Adrenal gland (tissue), 9 donors: ENCODE measurements at regions not wholly inside any gene's neighbourhood (a gene's known extent, or its start where the extent isn't known, plus 50 kb on each side); places are given as distances from the start of the nearest gene placed in this dataset.

Experiments
- DNase-seq, 7 donors: peaks; one replicate each; pipeline ENCODE4 v3.0.0-alpha.2; 2019 to 2020
- H3K27ac ChIP-seq, 5 donors: fragments of 200-600 bp; sonication (generic) in 4 of 5; 1 replicate in 3 of 5; 2 replicates in 2 of 5; pipeline versions ENCODE4 v1.5.1 to v1.8.0; 2016 to 2020; ENCODE audit warnings: mild to moderate bottlenecking in 1 of 5
- H3K27me3 ChIP-seq: fragments of 200-600 bp; 2 replicates; pipeline ENCODE4 v1.8.0; 2021
- H3K36me3 ChIP-seq, 2 donors: fragments of 200-600 bp; replicated peaks in 1 of 2; 1 replicate in 1 of 2; 2 replicates in 1 of 2; pipeline versions ENCODE4 v1.5.1 to v1.8.0; 2018 to 2022
- H3K4me1 ChIP-seq, 2 donors: fragments of 200-600 bp; replicated peaks in 1 of 2; 1 replicate in 1 of 2; 2 replicates in 1 of 2; pipeline versions ENCODE4 v1.5.1 to v1.8.0; 2018 to 2021
- H3K4me3 ChIP-seq, 4 donors: fragments of 200-600 bp; sonication (generic) in 3 of 4; one replicate each; pipeline ENCODE4 v1.5.1; 2016 to 2018
- H3K9me3 ChIP-seq, 3 donors: fragments of 200-600 bp; sonication (generic) in 1 of 3; replicated peaks in 1 of 3; 1 replicate in 2 of 3; 2 replicates in 1 of 3; pipeline versions ENCODE4 v1.5.1 to v1.8.0; 2016 to 2021
- POLR2A ChIP-seq, 2 donors: fragments of 450-650 bp; IDR thresholded peaks; one replicate each; pipeline ENCODE4 v1.6.1; 2017; ENCODE audit warnings: antibody characterized with exemption in 2 of 2, mild to moderate bottlenecking in 2 of 2, moderate library complexity in 1 of 2
- WGBS, 4 donors: extraction: QIAGEN DNeasy Blood & Tissue Kit in 2 of 4; methylation state at CpG; one replicate each; pipeline versions ENCODE4 v1.1.5 to v1.1.7; 2013 to 2017; 5-methylcytosine and 5-hydroxymethylcytosine counted together
- intact Hi-C, 2 donors: fragments of 100-400 bp; cut with DNase I; formaldehyde crosslinking; loops; one replicate each; pipeline versions ENCODE4 v1.14.1 to v1.15.0; 2022 to 2023
- TF ChIP-seq, protein P1 (sequence below), 6 experiments: fragments of 450-650 bp in 4 of 6; fragments of 200-600 bp in 2 of 6; sonication (generic) in 1 of 6; IDR thresholded peaks; 1 replicate in 5 of 6; 2 replicates in 1 of 6; pipeline versions ENCODE4 v1.5.1 to v1.8.0; 2016 to 2021; ENCODE audit warnings: antibody characterized with exemption in 6 of 6, mild to moderate bottlenecking in 2 of 6, moderate library complexity in 1 of 6
- donor health status: healthy with polysubstance abuse.
- donor health status: Bipolar disorder and iron deficiency.
- donor health status: DM: yes; HTN: yes; CAD: no.
- donor health status: DM: no; HTN: no; CAD: no.
- donor health status: DM: no; HTN: no; CAD: no.

DNA sequence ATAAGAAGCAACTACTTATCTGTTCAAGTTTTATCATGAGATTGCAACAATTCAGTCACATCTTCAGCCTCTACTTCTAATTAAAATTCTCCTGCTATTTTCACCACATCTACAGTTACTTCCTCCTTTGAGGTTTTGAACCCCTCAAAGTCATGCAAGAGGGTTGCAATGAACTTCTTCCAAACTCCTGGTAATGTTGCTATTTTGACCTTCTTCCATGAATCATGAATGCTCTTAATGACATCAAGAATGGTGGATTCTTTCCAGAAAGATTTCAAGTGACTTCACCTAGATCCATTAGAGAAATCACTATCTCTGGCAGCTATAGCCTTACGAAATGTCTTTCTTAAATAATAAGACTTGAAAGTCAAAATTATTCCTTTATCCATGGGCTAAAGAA is 1052.8 kb upstream of the NRXN1 start:
- no peak overlapping the region for H3K27ac ChIP-seq
- no peak overlapping the region for H3K4me3 ChIP-seq
- no peaks in the 10 kb centered on the region for H3K36me3 ChIP-seq
- H3K9me3 ChIP-seq, result no peaks in the 10 kb centered on the region
- H3K27me3 ChIP-seq, result no peaks in the 10 kb centered on the region
- no peak for DNase-seq
- 52 to 64% (median 58%) methylated on average over 1 of the region's 1 CpG for WGBS, 4 donors
- TF ChIP-seq, protein P1, sequence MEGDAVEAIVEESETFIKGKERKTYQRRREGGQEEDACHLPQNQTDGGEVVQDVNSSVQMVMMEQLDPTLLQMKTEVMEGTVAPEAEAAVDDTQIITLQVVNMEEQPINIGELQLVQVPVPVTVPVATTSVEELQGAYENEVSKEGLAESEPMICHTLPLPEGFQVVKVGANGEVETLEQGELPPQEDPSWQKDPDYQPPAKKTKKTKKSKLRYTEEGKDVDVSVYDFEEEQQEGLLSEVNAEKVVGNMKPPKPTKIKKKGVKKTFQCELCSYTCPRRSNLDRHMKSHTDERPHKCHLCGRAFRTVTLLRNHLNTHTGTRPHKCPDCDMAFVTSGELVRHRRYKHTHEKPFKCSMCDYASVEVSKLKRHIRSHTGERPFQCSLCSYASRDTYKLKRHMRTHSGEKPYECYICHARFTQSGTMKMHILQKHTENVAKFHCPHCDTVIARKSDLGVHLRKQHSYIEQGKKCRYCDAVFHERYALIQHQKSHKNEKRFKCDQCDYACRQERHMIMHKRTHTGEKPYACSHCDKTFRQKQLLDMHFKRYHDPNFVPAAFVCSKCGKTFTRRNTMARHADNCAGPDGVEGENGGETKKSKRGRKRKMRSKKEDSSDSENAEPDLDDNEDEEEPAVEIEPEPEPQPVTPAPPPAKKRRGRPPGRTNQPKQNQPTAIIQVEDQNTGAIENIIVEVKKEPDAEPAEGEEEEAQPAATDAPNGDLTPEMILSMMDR (IDR thresholded peaks at IDR 0.05), result no peak
- no peak for TF ChIP-seq POLR2A (IDR thresholded peaks at IDR 0.05)
- intact Hi-C loops, result no loop called here
- no peaks in the 10 kb centered on the region for H3K4me1 ChIP-seq

DNA sequence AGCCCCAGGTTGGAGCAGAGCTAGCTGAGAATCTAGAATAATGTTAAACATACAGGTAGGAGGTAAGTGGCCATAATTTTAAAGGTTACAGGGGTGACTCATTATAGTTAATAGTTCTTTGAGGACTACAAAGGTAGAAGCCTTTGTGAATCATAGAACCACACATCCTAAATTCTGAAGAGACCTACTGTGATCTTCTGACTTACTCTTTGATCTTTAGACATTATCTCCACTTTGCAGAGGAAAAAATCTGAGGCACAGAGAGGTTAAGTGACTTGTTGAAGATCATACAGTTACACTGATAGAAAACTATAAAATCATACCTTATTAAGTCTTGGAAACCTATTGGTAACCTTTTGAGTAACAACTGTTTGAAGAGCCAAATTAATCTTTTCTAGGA is 1051.3 kb upstream of the NRXN1 start:
- no peak for DNase-seq
- TF ChIP-seq, protein P1 (IDR thresholded peaks at IDR 0.05), result no peak
- no peak for TF ChIP-seq POLR2A (IDR thresholded peaks at IDR 0.05)
- Histone ChIP-seq H3K27ac (no peak overlapping the region), H3K27me3 (no peaks in the 10 kb centered on the region), H3K36me3 (no peaks in the 10 kb centered on the region), H3K9me3 (no peaks in the 10 kb centered on the region), H3K4me1 (no peaks in the 10 kb centered on the region), H3K4me3 (no peak overlapping the region)
- intact Hi-C loops, result no loop called here

DNA sequence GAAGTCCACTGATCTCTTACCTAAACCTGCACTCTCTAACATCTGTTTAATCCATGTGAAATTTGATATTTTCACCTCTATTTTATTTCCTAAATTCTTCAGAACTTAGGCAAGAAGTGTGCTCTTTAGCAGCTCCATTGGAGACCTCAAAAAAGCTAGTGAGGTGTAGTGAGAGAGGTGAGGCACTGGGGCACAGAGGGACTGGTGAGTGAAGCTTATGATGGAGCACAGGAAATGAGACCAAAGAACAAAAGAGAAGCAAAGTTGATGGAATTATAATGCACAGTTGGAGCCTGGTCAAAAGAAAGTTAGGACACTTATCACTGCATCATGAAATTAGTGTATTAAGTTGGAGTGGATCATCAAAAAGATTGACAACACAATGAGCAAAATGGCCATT is 1050.7 kb upstream of the NRXN1 start:
- no peak for TF ChIP-seq POLR2A (IDR thresholded peaks at IDR 0.05)
- TF ChIP-seq, protein P1 (IDR thresholded peaks at IDR 0.05), result no peak
- Histone ChIP-seq H3K4me3 (no peak overlapping the region), H3K9me3 (no peaks in the 10 kb centered on the region), H3K27me3 (no peaks in the 10 kb centered on the region), H3K36me3 (no peaks in the 10 kb centered on the region), H3K27ac (no peak overlapping the region), H3K4me1 (no peaks in the 10 kb centered on the region)
- intact Hi-C loops, result no loop called here
- DNase-seq, result no peak

DNA sequence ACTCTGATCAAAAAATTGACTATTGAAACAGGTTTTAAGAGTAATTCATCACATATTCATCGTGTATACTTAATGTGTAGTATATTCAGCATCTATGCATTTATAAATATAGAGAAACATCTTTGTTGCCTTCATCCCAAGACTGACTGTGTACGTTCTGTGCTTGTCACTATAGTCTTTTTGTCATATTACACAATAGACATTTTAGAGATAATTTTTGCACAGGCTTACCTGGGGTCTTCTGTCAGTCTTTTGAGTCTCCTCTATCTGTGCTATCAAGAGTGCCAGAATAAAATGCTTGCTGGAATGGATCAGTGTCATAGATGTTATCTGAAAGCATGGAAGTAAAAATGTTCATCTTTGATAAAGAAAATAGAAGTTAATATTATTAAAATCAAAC is 1047.7 kb upstream of the NRXN1 start:
- TF ChIP-seq, protein P1 (IDR thresholded peaks at IDR 0.05), result no peak
- no peak for TF ChIP-seq POLR2A (IDR thresholded peaks at IDR 0.05)
- no peaks in the 10 kb centered on the region for H3K27me3 ChIP-seq
- DNase-seq, result no peak
- no peaks in the 10 kb centered on the region for H3K36me3 ChIP-seq
- intact Hi-C loops, result no loop called here
- no peak overlapping the region for H3K27ac ChIP-seq
- H3K4me3 ChIP-seq, result no peak overlapping the region
- no peaks in the 10 kb centered on the region for H3K4me1 ChIP-seq
- WGBS, 4 donors, result 66 to 71% (median 68%) methylated on average over 2 of the region's 2 CpGs
- no peaks in the 10 kb centered on the region for H3K9me3 ChIP-seq
